Loucy (cell line): ENCODE measurements at regions not wholly inside any gene's neighbourhood (a gene's known extent, or its start where the extent isn't known, plus 50 kb on each side); places are given as distances from the start of the nearest gene placed in this dataset.

Source experiments
- H2AFZ ChIP-seq: fragments of 200-600 bp; sonication (generic); 2 replicates; pipeline ENCODE4 v1.6.0; 2016; ENCODE audit warnings: antibody characterized with exemption, mild to moderate bottlenecking, low read length, moderate library complexity
- H3F3A ChIP-seq: fragments of 200-600 bp; 2 replicates; pipeline ENCODE4 v1.6.0; 2016; ENCODE audit warnings: antibody characterized with exemption, low read depth, mild to moderate bottlenecking
- H3K27me3 ChIP-seq: fragments of 200-600 bp; sonication (generic); 2 replicates; pipeline ENCODE4 v1.6.1; 2014; ENCODE audit warnings: low read length, mild to moderate bottlenecking; ENCODE audit not compliant: insufficient read depth, poor library complexity, severe bottlenecking
- H3K36me3 ChIP-seq: fragments of 200-600 bp; sonication (generic); 2 replicates; pipeline ENCODE4 v1.6.1; 2016; ENCODE audit warnings: low read length; ENCODE audit not compliant: insufficient read depth
- H3K4me1 ChIP-seq: fragments of 200-600 bp; sonication (generic); 2 replicates; pipeline ENCODE4 v1.5.1; 2014; ENCODE audit warnings: low read length, mild to moderate bottlenecking; ENCODE audit not compliant: insufficient read depth, poor library complexity, severe bottlenecking
- H3K4me2 ChIP-seq: fragments of 200-600 bp; sonication (generic); 2 replicates; pipeline ENCODE4 v1.6.0; 2014; ENCODE audit warnings: antibody characterized with exemption, low read length, low read depth, mild to moderate bottlenecking; ENCODE audit not compliant: poor library complexity, severe bottlenecking
- H3K4me3 ChIP-seq: fragments of 200-600 bp; sonication (generic); 2 replicates; pipeline ENCODE4 v1.5.1; 2014; ENCODE audit warnings: low read length, mild to moderate bottlenecking, mixed read lengths; ENCODE audit not compliant: poor library complexity, severe bottlenecking
- H3K79me2 ChIP-seq: fragments of 200-600 bp; sonication (generic); 2 replicates; pipeline ENCODE4 v1.6.1; 2014; ENCODE audit warnings: low read length; ENCODE audit not compliant: insufficient read depth
- H3K9ac ChIP-seq: fragments of 200-600 bp; sonication (generic); 2 replicates; pipeline ENCODE4 v1.6.0; 2014; ENCODE audit warnings: mild to moderate bottlenecking, low read depth, low read length, moderate library complexity; ENCODE audit not compliant: poor library complexity, severe bottlenecking
- H3K9me2 ChIP-seq: fragments of 200-600 bp; sonication (generic); replicated peaks from 2 replicates; pipeline ENCODE4 v1.6.1; 2016; ENCODE audit warnings: low read depth, low read length, mixed read lengths
- H3K9me3 ChIP-seq: fragments of 200-600 bp; sonication (generic); 2 replicates; pipeline ENCODE4 v1.6.1; 2014; ENCODE audit warnings: mild to moderate bottlenecking, antibody characterized with exemption, low read length, low read depth; ENCODE audit not compliant: insufficient read depth
- H4K20me1 ChIP-seq: fragments of 200-600 bp; sonication (generic); 2 replicates; pipeline ENCODE4 v1.6.0; 2014; ENCODE audit warnings: antibody characterized with exemption, low read length, mild to moderate bottlenecking; ENCODE audit not compliant: insufficient read depth, poor library complexity, severe bottlenecking
- EZH2phosphoT487 ChIP-seq: fragments of 200-600 bp; IDR thresholded peaks from 2 replicates; pipeline ENCODE4 v1.6.1; 2018; ENCODE audit warnings: antibody characterized with exemption, mild to moderate bottlenecking, moderate library complexity, borderline replicate concordance
- TF ChIP-seq, protein P1 (sequence below): fragments of 200-600 bp; sonication (generic); conservative IDR thresholded peaks from 2 replicates; pipeline ENCODE4 v1.5.1; 2014; ENCODE audit warnings: mild to moderate bottlenecking, antibody characterized with exemption, low read length

DNA sequence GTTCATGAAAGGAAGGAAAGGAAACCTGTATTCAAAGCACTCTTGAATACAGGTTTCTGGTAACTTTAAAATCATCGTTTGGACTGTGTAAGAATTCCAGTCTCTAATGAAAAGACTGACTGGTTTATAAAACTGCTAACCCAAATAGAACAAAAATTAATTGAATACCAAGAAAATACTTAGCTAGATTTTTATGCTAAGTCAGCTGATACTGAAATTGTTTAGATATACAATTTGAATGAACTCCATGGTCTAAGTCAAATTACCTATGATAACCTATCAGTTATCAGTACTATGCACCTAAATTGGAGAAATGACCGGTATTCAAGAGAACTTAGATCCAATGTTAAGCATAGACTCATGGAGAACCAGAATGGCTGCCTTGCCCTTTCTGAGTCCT, 338.3 kb downstream of the RNF144B start:
- Histone ChIP-seq H3K9me3 (no peaks in the 10 kb centered on the region), H3K36me3 (no peaks in the 10 kb centered on the region), H3K79me2 (no peaks in the 10 kb centered on the region), H3K9ac (no peak overlapping the region), H3K27me3 (no peaks in the 10 kb centered on the region), H3K4me1 (no peaks in the 10 kb centered on the region), H3F3A (no peaks in the 10 kb centered on the region), H3K9me2 (no peaks in the 10 kb centered on the region), H4K20me1 (no peaks in the 10 kb centered on the region), H3K4me3 (no peak overlapping the region), H2AFZ (no peak overlapping the region), H3K4me2 (no peak overlapping the region)
- TF ChIP-seq EZH2phosphoT487 = no peak
- TF ChIP-seq, protein P1, sequence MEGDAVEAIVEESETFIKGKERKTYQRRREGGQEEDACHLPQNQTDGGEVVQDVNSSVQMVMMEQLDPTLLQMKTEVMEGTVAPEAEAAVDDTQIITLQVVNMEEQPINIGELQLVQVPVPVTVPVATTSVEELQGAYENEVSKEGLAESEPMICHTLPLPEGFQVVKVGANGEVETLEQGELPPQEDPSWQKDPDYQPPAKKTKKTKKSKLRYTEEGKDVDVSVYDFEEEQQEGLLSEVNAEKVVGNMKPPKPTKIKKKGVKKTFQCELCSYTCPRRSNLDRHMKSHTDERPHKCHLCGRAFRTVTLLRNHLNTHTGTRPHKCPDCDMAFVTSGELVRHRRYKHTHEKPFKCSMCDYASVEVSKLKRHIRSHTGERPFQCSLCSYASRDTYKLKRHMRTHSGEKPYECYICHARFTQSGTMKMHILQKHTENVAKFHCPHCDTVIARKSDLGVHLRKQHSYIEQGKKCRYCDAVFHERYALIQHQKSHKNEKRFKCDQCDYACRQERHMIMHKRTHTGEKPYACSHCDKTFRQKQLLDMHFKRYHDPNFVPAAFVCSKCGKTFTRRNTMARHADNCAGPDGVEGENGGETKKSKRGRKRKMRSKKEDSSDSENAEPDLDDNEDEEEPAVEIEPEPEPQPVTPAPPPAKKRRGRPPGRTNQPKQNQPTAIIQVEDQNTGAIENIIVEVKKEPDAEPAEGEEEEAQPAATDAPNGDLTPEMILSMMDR = no peak

- Histone ChIP-seq H3K79me2 (no peaks in the 10 kb centered on the region), H3K4me3 (no peak overlapping the region), H3K9me3 (no peaks in the 10 kb centered on the region), H2AFZ (no peak overlapping the region), H3K9me2 (no peaks in the 10 kb centered on the region), H4K20me1 (no peaks in the 10 kb centered on the region), H3K4me1 (no peaks in the 10 kb centered on the region), H3K27me3 (no peaks in the 10 kb centered on the region), H3K9ac (no peak overlapping the region), H3K36me3 (no peaks in the 10 kb centered on the region), H3K4me2 (no peak overlapping the region), H3F3A (no peaks in the 10 kb centered on the region)
- TF ChIP-seq, protein P1 = no peak
- TF ChIP-seq EZH2phosphoT487 = no peak
Measured at GRCh38 chr6:18733921-18734550, 346.9 kb downstream of the RNF144B start.

DNA sequence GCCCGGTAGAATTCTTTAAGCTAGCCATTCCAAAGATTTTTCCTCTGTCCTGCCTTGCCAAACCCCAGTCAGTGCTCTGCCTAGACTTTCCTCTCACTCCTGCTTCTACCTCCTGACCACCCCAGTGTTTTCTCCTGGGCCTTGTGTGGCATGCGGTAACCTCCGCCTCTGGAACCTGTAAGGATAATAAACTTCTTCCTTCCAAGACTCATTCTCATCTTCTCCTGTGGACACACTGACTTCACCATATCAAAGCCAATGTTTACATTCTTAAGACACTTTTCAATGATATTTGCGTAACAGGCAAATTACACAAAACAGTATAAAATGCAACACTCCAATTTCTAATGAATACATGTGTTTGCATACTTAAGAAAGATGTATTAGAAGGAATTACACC, 354.6 kb downstream of the RNF144B start:
- Histone ChIP-seq H3F3A (no peaks in the 10 kb centered on the region), H3K9ac (no peak overlapping the region), H3K4me3 (no peak overlapping the region), H4K20me1 (no peaks in the 10 kb centered on the region), H2AFZ (no peak overlapping the region), H3K9me3 (no peaks in the 10 kb centered on the region), H3K4me2 (no peak overlapping the region), H3K27me3 (no peaks in the 10 kb centered on the region), H3K36me3 (no peaks in the 10 kb centered on the region), H3K79me2 (no peaks in the 10 kb centered on the region), H3K9me2 (no peaks in the 10 kb centered on the region), H3K4me1 (no peaks in the 10 kb centered on the region)
- no peak for TF ChIP-seq EZH2phosphoT487
- TF ChIP-seq, protein P1 = no peak
